Mesenchymal stem cell (in vitro differentiated cells and primary cell): ENCODE measurements at regions not wholly inside any gene's neighbourhood (a gene's known extent, or its start where the extent isn't known, plus 50 kb on each side); places are given as distances from the start of the nearest gene placed in this dataset.
"Not testable (repeated sequence)": the region's sequence is repeated elsewhere in the genome, so short reads cannot be mapped to it uniquely, and the experiment has no call there.

Source experiments
- DNase-seq: peaks from one replicate; pipeline ENCODE4 v3.0.0-alpha.2; 2013
- H2AFZ ChIP-seq: one replicate; pipeline ENCODE4 v1.6.1; 2013; ENCODE audit warnings: low read depth, mild to moderate bottlenecking, control low read depth, inconsistent platforms, low read length, moderate library complexity
- H2AK5ac ChIP-seq: 2 replicates; pipeline ENCODE4 v1.6.1; 2013; ENCODE audit warnings: low read length, moderate library complexity, mild to moderate bottlenecking, inconsistent platforms; ENCODE audit not compliant: severe bottlenecking
- H2BK120ac ChIP-seq: one replicate; pipeline ENCODE4 v1.6.1; 2013; ENCODE audit warnings: low read depth, mild to moderate bottlenecking, inconsistent platforms, low read length, moderate library complexity
- H2BK12ac ChIP-seq, 2 experiments: one replicate each; pipeline ENCODE4 v1.6.1; 2013; ENCODE audit warnings: inconsistent platforms in 2 of 2, low read length in 2 of 2, mild to moderate bottlenecking in 2 of 2, moderate library complexity in 2 of 2, control low read depth in 1 of 2
- H2BK15ac ChIP-seq: one replicate; pipeline ENCODE4 v1.6.1; 2013; ENCODE audit warnings: mild to moderate bottlenecking, low read depth, inconsistent platforms; ENCODE audit not compliant: poor library complexity, severe bottlenecking
- H2BK5ac ChIP-seq: 2 replicates; pipeline ENCODE4 v1.6.1; 2013; ENCODE audit warnings: low read depth, mild to moderate bottlenecking, low read length, control low read depth, inconsistent platforms; ENCODE audit not compliant: poor library complexity, severe bottlenecking
- H3K14ac ChIP-seq, 2 experiments: one replicate each; pipeline ENCODE4 v1.6.1; 2013; ENCODE audit warnings: inconsistent platforms in 2 of 2, low read length in 2 of 2, control low read depth in 1 of 2, mild to moderate bottlenecking in 1 of 2, moderate library complexity in 1 of 2
- H3K18ac ChIP-seq, 2 experiments: one replicate each; pipeline ENCODE4 v1.6.1; 2013; ENCODE audit warnings: inconsistent platforms in 2 of 2, low read length in 2 of 2, control low read depth in 1 of 2, low read depth in 1 of 2, mild to moderate bottlenecking in 1 of 2
- H3K23ac ChIP-seq, 2 experiments: one replicate each; pipeline ENCODE4 v1.6.1; 2013; ENCODE audit warnings: inconsistent platforms in 2 of 2, low read length in 2 of 2, mild to moderate bottlenecking in 2 of 2, moderate library complexity in 2 of 2, control low read depth in 1 of 2
- H3K27ac ChIP-seq: 2 replicates; pipeline ENCODE4 v1.5.1; 2013; ENCODE audit warnings: mild to moderate bottlenecking, moderate library complexity, low read length, control low read depth, inconsistent platforms; ENCODE audit not compliant: poor library complexity, severe bottlenecking
- H3K27me3 ChIP-seq, 2 experiments: 2 replicates each; pipeline versions ENCODE4 v1.6.1 to v1.7.0; 2013; ENCODE audit warnings: low read length in 2 of 2, mild to moderate bottlenecking in 2 of 2, moderate library complexity in 2 of 2, control low read depth in 1 of 2, inconsistent platforms in 1 of 2; ENCODE audit not compliant: control insufficient read depth in 1 of 2, insufficient read depth in 1 of 2
- H3K36me3 ChIP-seq, 2 experiments: 2 replicates each; pipeline versions ENCODE4 v1.6.1 to v1.7.0; 2013; ENCODE audit warnings: low read length in 2 of 2, control low read depth in 1 of 2, inconsistent platforms in 1 of 2, low read depth in 1 of 2, mild to moderate bottlenecking in 1 of 2; ENCODE audit not compliant: insufficient read depth in 2 of 2, control insufficient read depth in 1 of 2
- H3K4ac ChIP-seq, 2 experiments: one replicate each; pipeline ENCODE4 v1.6.1; 2013; ENCODE audit warnings: inconsistent platforms in 2 of 2, low read length in 2 of 2, mild to moderate bottlenecking in 2 of 2, moderate library complexity in 2 of 2, control low read depth in 1 of 2, low read depth in 1 of 2
- H3K4me1 ChIP-seq: 2 replicates; pipeline ENCODE4 v1.6.1; 2013; ENCODE audit warnings: low read depth, low read length, control low read depth; ENCODE audit not compliant: control insufficient read depth, insufficient read depth
- H3K4me2 ChIP-seq: 2 replicates; pipeline ENCODE4 v1.6.1; 2013; ENCODE audit warnings: low read length, mild to moderate bottlenecking, inconsistent platforms; ENCODE audit not compliant: poor library complexity, severe bottlenecking
- H3K4me3 ChIP-seq, 2 experiments: 2 replicates each; pipeline versions ENCODE4 v1.5.1 to v1.7.0; 2013; ENCODE audit warnings: low read length in 2 of 2, mild to moderate bottlenecking in 2 of 2, control low read depth in 1 of 2, low read depth in 1 of 2; ENCODE audit not compliant: insufficient read depth in 1 of 2
- H3K79me1 ChIP-seq: replicated peaks from 2 replicates; pipeline ENCODE4 v1.6.1; 2013; ENCODE audit warnings: mild to moderate bottlenecking, control low read depth, low read length, inconsistent platforms; ENCODE audit not compliant: poor library complexity, severe bottlenecking
- H3K9ac ChIP-seq: 2 replicates; pipeline ENCODE4 v1.7.0; 2013; ENCODE audit warnings: mild to moderate bottlenecking, low read length, moderate library complexity
- H3K9me3 ChIP-seq: 2 replicates; pipeline ENCODE4 v1.7.0; 2013; ENCODE audit warnings: mild to moderate bottlenecking, low read length; ENCODE audit not compliant: control insufficient read depth
- H4K8ac ChIP-seq: one replicate; pipeline ENCODE4 v1.6.1; 2013; ENCODE audit warnings: inconsistent platforms, mild to moderate bottlenecking, low read length, moderate library complexity
- H4K91ac ChIP-seq: one replicate; pipeline ENCODE4 v1.6.1; 2013; ENCODE audit warnings: mild to moderate bottlenecking, low read length, inconsistent platforms
- WGBS: methylation state at CpG from one replicate; pipeline ENCODE4 v1.1.7; 2013; ENCODE audit warnings: mixed read lengths; 5-methylcytosine and 5-hydroxymethylcytosine counted together

GRCh38 chr11:96538622-96539021 lies 148.8 kb downstream of the JRKL start:
- H3K4me3 ChIP-seq: no peak overlapping the region
- peaks cover 0 to 4% of the 10 kb centered on the region in 2 experiments for H3K27me3 ChIP-seq
- no peak overlapping the region for H3K14ac ChIP-seq
- H3K4me1 ChIP-seq: no peaks in the 10 kb centered on the region
- no peak overlapping the region for H2BK15ac ChIP-seq
- H3K23ac ChIP-seq: no peak overlapping the region
- H4K8ac ChIP-seq: no peak overlapping the region
- H3K9ac ChIP-seq: no peak overlapping the region
- no peak overlapping the region for H2BK12ac ChIP-seq
- H3K36me3 ChIP-seq: no peaks in the 10 kb centered on the region
- H2AFZ ChIP-seq: no peak overlapping the region
- no peaks in the 10 kb centered on the region for H3K79me1 ChIP-seq
- H3K4ac ChIP-seq: no peak overlapping the region
- H3K18ac ChIP-seq: no peak overlapping the region
- no peak overlapping the region for H2BK120ac ChIP-seq
- H3K9me3 ChIP-seq: peaks cover 4% of the 10 kb centered on the region
- DNase-seq: no peak
- no peak overlapping the region for H2BK5ac ChIP-seq
- H2AK5ac ChIP-seq: no peak overlapping the region
- no peak overlapping the region for H3K4me2 ChIP-seq
- H4K91ac ChIP-seq: no peak overlapping the region
- no peak overlapping the region for H3K27ac ChIP-seq

GRCh38 chr11:96540875-96541274 lies 151.1 kb downstream of the JRKL start:
- H2AK5ac ChIP-seq: no peak overlapping the region
- H3K27ac ChIP-seq: no peak overlapping the region
- no peak overlapping the region for H3K4me2 ChIP-seq
- H3K9me3 ChIP-seq: peaks cover 4% of the 10 kb centered on the region
- H2BK15ac ChIP-seq: no peak overlapping the region
- H3K9ac ChIP-seq: no peak overlapping the region
- H3K27me3 ChIP-seq: peaks cover 0 to 4% of the 10 kb centered on the region in 2 experiments
- no peak overlapping the region for H2AFZ ChIP-seq
- H3K23ac ChIP-seq: no peak overlapping the region
- no peak overlapping the region for H4K91ac ChIP-seq
- H3K36me3 ChIP-seq: no peaks in the 10 kb centered on the region
- H3K14ac ChIP-seq: no peak overlapping the region
- no peak overlapping the region for H3K4me3 ChIP-seq
- no peak overlapping the region for H4K8ac ChIP-seq
- H3K4ac ChIP-seq: no peak overlapping the region
- H3K4me1 ChIP-seq: no peaks in the 10 kb centered on the region
- no peak for DNase-seq
- WGBS: 80% methylated on average over 1 of the region's 1 CpG
- no peak overlapping the region for H2BK12ac ChIP-seq
- H2BK5ac ChIP-seq: no peak overlapping the region
- no peak overlapping the region for H3K18ac ChIP-seq
- no peaks in the 10 kb centered on the region for H3K79me1 ChIP-seq
- H2BK120ac ChIP-seq: no peak overlapping the region

- DNase-seq: no peak
- Histone ChIP-seq H3K14ac (no peak overlapping the region), H3K27ac (no peak overlapping the region), H4K8ac (no peak overlapping the region), H2BK5ac (no peak overlapping the region), H2AK5ac (no peak overlapping the region), H3K4ac (no peak overlapping the region), H3K4me2 (no peak overlapping the region), H2AFZ (no peak overlapping the region), H3K9ac (no peak overlapping the region), H3K23ac (no peak overlapping the region), H2BK120ac (no peak overlapping the region), H2BK12ac (no peak overlapping the region), H3K4me3 (no peak overlapping the region), H3K79me1 (no peaks in the 10 kb centered on the region), H3K36me3 (no peaks in the 10 kb centered on the region), H2BK15ac (no peak overlapping the region), H3K9me3 (peaks cover 4% of the 10 kb centered on the region), H3K27me3 (peaks cover 0 to 3% of the 10 kb centered on the region in 2 experiments), H3K4me1 (no peaks in the 10 kb centered on the region), H4K91ac (no peak overlapping the region), H3K18ac (no peak overlapping the region)
- WGBS: 81% methylated on average over 3 of the region's 3 CpGs
Observed at GRCh38 chr11:96543177-96543576, 153.4 kb downstream of the JRKL start.

- H3K9me3 ChIP-seq: not testable (repeated sequence)
Observed at GRCh38 chr11:96545192-96545591, 155.4 kb downstream of the JRKL start.

More at GRCh38 chr11:96545192-96545591, 155.4 kb downstream of the JRKL start:
- H4K8ac ChIP-seq, H2BK12ac ChIP-seq, H3K27ac ChIP-seq, H2BK15ac ChIP-seq, H2AK5ac ChIP-seq, H3K4ac ChIP-seq, H2AFZ ChIP-seq, H3K9ac ChIP-seq, H2BK120ac ChIP-seq, H3K4me2 ChIP-seq, H3K4me1 ChIP-seq, DNase-seq, H2BK5ac ChIP-seq, H3K27me3 ChIP-seq, H4K91ac ChIP-seq, H3K18ac ChIP-seq, H3K79me1 ChIP-seq, H3K4me3 ChIP-seq, H3K23ac ChIP-seq, H3K14ac ChIP-seq, H3K36me3 ChIP-seq: not testable (repeated sequence)
- 73% methylated on average over 8 of the region's 8 CpGs for WGBS
